HEK293 (cell line): ENCODE measurements at regions not wholly inside any gene's neighbourhood (a gene's known extent, or its start where the extent isn't known, plus 50 kb on each side); places are given as distances from the start of the nearest gene placed in this dataset.

Experiments
- CTCF ChIP-seq: fragments of 450-650 bp; formaldehyde crosslinking; IDR thresholded peaks from 2 replicates; pipeline ENCODE4 v1.5.1; 2016; ENCODE audit warnings: missing biosample characterization, missing genetic modification characterization
- REST ChIP-seq: fragments of 450-650 bp; formaldehyde crosslinking; IDR thresholded peaks from 2 replicates; pipeline ENCODE4 v1.5.1; 2016; ENCODE audit warnings: missing biosample characterization, missing genetic modification characterization
- ZFP37 ChIP-seq: fragments of 450-650 bp; formaldehyde crosslinking; IDR thresholded peaks from 2 replicates; pipeline ENCODE4 v1.5.1; 2016; ENCODE audit warnings: missing biosample characterization, missing genetic modification characterization
- ZNF10 ChIP-seq: fragments of 450-650 bp; formaldehyde crosslinking; IDR thresholded peaks from 2 replicates; pipeline ENCODE4 v1.5.1; 2017; ENCODE audit warnings: missing biosample characterization, missing genetic modification characterization
- ZNF114 ChIP-seq: fragments of 450-650 bp; formaldehyde crosslinking; IDR thresholded peaks from 2 replicates; pipeline ENCODE4 v1.5.0; 2017; ENCODE audit warnings: missing biosample characterization, missing genetic modification characterization
- ZNF596 ChIP-seq: fragments of 450-650 bp; IDR thresholded peaks from 2 replicates; pipeline ENCODE4 v1.5.0; 2018; ENCODE audit warnings: missing biosample characterization, mild to moderate bottlenecking, missing genetic modification characterization, moderate library complexity

- TF ChIP-seq REST (tag by site-specific recombination): no peak
- TF ChIP-seq ZNF114 (tag by site-specific recombination): no peak
- TF ChIP-seq ZNF10 (tag by site-specific recombination): no peak
- no peak for TF ChIP-seq CTCF (tag by site-specific recombination)
- TF ChIP-seq ZNF596 (tag by site-specific recombination): no peak
- no peak for TF ChIP-seq ZFP37
These were observed 225.8 kb upstream of the STEAP1 start for GRCh38 chr7:89928451-89928850.
